Lower leg skin (tissue), 3 donors: ENCODE measurements at regions not wholly inside any gene's neighbourhood (a gene's known extent, or its start where the extent isn't known, plus 50 kb on each side); places are given as distances from the start of the nearest gene placed in this dataset.

ENCODE experiments used
- POLR2A ChIP-seq, 2 donors: fragments of 450-650 bp; IDR thresholded peaks; one replicate each; pipeline ENCODE4 v1.6.1; 2016 to 2017; ENCODE audit warnings: antibody characterized with exemption in 2 of 2, mild to moderate bottlenecking in 1 of 2, moderate library complexity in 1 of 2
- TF ChIP-seq, protein P1 (sequence below), 3 donors: fragments of 450-650 bp; IDR thresholded peaks; one replicate each; pipeline ENCODE4 v1.5.1; 2016; ENCODE audit warnings: antibody characterized with exemption in 3 of 3, mild to moderate bottlenecking in 3 of 3, moderate library complexity in 2 of 3

DNA sequence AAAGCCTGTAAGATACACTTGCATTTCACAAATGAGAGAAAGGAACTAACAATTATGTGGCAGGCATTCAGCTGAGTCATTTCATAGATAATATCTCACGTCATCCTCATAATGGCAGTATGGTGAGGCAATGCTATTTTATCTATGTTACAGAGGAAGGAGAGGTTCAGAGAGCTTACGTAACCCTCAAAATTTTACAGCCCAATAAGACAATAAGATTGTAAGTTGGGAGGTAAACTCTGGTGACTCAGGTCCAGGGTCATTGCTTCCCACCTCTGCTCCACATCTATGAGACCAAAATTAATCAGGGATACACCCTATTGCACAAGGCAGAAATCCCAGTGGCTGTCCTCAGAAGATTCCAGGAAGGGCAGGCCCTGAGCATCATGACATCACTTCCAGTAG is 309.7 kb downstream of the NSG2 start:
- TF ChIP-seq, protein P1, sequence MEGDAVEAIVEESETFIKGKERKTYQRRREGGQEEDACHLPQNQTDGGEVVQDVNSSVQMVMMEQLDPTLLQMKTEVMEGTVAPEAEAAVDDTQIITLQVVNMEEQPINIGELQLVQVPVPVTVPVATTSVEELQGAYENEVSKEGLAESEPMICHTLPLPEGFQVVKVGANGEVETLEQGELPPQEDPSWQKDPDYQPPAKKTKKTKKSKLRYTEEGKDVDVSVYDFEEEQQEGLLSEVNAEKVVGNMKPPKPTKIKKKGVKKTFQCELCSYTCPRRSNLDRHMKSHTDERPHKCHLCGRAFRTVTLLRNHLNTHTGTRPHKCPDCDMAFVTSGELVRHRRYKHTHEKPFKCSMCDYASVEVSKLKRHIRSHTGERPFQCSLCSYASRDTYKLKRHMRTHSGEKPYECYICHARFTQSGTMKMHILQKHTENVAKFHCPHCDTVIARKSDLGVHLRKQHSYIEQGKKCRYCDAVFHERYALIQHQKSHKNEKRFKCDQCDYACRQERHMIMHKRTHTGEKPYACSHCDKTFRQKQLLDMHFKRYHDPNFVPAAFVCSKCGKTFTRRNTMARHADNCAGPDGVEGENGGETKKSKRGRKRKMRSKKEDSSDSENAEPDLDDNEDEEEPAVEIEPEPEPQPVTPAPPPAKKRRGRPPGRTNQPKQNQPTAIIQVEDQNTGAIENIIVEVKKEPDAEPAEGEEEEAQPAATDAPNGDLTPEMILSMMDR (IDR thresholded peaks at IDR 0.05): no peak
- TF ChIP-seq POLR2A (IDR thresholded peaks at IDR 0.05): no peak
